NCI-H226 (cell line): ENCODE measurements at regions not wholly inside any gene's neighbourhood (a gene's known extent, or its start where the extent isn't known, plus 50 kb on each side); places are given as distances from the start of the nearest gene placed in this dataset.

Experiments
- DNase-seq: peaks from one replicate; pipeline ENCODE4 v3.0.0-alpha.2; 2015

- peak; percentile 70 for DNase-seq
These were observed 114.9 kb upstream of the FAM9B start for GRCh38 chrX:9148615-9149399.

GRCh38 chrX:9149501-9150245 lies 115.7 kb upstream of the FAM9B start:
- DNase-seq = no peak

GRCh38 chrX:9151772-9152307 lies 117.9 kb upstream of the FAM9B start:
- DNase-seq = no peak

- peak; percentile 14 for DNase-seq
These were observed 119.4 kb upstream of the FAM9B start for GRCh38 chrX:9153300-9153699.

GRCh38 chrX:9158611-9159010 lies 124.7 kb upstream of the FAM9B start:
- DNase-seq = no peak

GRCh38 chrX:9160698-9161329 lies 126.9 kb upstream of the FAM9B start:
- no peak for DNase-seq

- no peak for DNase-seq
These were observed 128.8 kb upstream of the FAM9B start for GRCh38 chrX:9162698-9163097.

DNA sequence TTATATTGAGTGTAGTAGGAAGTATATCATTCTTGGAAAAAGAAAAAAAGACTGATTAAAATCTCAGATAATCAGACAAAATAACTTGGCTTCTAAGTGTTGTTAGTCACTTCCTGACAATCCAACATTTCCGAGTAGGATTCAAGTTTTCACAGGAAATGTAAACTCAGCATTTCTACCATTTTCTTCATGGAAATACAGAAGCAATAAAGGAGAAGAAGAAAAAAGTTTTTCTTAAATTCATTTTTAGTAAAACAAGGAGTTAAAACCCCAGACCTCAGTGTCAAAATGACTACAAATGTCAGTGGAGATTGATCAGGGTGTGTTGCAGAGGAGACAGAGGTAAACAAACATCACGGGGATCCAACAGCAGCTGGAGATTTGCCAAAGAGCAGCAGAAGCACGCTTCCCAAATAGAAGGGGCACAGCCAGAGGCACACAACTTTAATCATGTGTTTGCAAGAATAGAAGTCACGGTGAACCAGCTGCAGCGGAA lies 129.3 kb upstream of the FAM9B start:
- no peak for DNase-seq

DNA sequence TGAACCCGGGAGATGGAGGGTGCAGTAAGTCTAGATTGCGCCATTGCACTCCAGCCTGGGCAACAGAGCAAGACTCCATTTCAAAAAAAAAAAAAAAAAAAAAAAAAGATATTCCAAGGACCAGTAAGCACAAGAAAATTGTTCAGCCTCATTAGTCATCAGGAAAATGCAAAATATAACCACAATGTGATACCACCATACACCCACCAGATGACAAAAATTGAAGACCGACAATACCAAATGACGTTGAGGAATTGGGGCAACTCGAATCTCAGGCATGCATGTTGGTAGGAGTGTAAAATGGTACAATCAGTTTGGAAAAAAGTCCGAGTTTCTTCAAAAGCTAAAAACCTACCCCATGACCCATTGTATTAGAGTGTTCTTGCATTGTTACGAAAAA lies 130.2 kb upstream of the FAM9B start:
- DNase-seq = no peak

DNA sequence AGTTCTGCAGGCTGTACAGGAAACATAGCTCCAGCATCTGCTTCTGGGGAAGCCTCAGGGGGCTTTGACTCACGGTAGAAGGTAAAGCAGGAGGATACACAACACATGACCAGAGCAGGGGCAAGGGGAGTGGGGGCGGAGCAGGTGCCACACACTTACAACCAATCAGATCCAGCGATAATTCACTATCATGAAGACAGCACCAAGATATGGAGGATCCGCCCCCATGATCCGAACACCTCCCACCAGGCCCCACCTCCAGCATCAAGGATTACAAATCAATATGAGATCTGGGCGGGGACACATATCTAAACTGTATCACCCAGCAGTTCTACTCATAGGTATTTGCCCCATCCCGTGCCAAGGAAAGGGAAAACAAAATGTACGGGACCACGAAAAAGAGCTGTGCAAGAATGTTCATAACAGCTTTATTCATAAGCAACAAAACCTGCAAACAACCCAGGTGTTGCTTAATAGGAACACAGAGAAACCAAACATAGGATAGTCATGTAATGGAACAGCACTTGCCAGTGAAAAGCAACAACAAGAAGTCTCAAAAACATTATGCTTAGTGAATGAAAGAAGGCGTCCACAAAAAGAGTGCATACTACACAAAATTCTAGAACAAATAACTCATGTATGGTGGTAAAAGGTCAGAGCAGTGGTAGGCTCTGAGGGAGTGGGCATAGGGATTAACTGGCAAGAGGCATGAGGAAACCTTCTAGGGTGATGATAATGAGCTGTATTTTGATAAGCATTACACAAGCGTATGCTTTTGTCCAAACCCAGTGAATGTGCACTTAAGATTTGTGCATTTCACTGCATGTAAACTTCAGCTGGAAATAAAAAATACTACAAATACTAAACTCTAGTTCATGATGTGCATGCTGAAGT lies 130.9 kb upstream of the FAM9B start:
- peak; percentile 71 for DNase-seq

GRCh38 chrX:9166584-9166944 lies 132.6 kb upstream of the FAM9B start:
- no peak for DNase-seq

DNA sequence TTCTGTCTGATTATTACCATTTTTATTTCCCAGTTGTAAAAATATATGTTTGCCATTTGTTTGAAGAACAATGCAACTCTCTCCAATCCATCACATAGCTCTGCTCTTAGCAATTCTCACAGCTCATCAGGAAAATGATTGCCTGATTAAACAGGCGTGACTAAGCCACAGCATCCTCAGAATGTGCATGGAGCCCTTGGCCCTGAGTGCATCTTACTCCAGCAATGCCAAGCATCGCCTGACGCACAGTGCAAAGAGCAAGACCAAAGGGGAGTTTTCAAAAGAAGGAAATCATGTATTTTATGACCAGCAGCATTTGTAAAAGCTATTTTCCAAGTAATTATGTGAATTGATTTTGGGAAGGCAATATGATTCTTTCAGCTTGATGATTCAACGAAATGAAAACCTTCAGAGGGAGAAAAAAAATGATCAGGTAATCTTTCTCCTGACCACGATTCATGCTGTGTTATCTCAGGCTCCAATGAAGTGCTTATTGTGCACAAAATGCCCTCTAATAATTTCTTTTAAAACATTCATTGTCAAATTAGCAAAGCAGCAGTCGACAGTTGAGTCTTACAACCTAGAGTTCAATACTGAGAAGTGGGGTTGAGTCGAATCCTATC lies 138.0 kb upstream of the FAM9B start:
- DNase-seq = peak; percentile 64

- DNase-seq = no peak
These were observed 138.5 kb upstream of the FAM9B start for GRCh38 chrX:9172464-9172850.

DNA sequence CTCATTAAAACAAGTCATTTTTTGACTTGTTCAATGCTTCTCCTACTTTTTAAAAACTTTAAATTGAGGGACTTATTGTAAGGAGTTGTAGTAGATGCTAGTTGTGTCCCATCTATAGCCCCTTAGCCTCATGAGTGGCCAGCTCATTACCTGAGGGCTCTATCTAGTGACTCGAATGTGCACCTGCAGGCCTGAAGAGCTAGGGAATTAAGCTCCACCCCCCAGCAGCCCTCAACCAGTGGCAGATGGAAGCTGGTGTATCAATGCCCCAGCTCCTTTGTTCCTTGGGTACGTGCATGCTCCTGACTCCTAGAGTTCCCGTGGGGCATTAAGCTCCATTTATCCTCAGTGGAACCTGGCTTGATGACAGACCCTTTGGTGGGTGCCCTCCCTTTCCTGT lies 146.7 kb upstream of the FAM9B start:
- no peak for DNase-seq

DNA sequence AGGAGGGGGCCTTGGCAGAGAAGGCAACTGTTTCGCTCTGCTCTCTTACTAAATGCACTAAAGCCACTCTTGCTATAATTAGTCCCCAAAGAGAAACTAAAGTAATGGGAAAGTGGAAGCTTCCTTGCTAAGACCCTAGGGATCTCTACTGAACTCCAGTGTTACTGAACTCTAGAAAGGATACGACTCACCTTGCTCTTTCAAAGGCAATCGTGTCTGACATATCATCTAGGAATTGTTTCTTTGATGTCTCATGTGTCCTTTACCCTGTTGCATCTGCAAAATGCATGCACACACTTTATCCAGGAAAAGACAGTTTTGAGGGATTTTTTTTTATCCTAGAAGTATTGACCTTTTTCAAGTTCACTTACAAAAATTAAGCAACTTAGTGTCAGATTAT lies 148.1 kb upstream of the FAM9B start:
- no peak for DNase-seq

DNA sequence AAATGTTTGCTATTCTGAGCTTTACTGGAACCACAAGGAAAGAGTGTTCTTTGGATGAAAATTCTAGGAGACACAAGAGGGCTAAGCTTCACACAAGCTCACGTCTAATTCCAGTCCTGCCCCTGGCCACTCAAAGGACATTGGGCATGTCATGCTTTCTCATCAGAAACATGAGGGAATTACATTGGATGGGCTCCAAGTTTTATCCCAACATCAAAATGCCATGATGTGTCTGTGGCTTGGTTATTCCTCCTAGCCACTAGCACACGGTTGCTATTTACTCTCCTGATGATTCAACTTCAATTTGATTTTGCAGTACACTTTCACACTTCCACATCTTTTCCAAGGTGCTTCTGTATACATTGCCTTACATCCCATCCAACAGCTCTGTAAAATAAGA lies 149.6 kb upstream of the FAM9B start:
- DNase-seq = no peak

DNA sequence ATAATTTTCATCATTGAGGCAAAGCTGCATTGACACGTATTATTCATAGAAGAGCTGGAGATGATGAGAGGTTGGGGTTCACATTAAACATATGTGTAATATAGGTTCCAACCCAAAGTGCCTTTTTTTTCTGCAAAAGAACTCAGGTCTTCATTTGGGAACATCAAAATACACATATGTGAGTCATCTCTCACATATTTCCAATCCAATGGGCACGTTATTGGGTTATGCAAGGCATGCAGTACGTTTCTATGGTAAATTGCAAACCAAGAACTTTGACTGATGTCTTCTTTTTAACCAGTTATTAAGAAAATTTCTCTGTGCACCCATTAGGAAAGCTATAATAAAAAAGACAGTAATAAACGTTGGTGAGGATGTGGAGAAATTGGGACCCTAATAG lies 150.3 kb upstream of the FAM9B start:
- no peak for DNase-seq

DNA sequence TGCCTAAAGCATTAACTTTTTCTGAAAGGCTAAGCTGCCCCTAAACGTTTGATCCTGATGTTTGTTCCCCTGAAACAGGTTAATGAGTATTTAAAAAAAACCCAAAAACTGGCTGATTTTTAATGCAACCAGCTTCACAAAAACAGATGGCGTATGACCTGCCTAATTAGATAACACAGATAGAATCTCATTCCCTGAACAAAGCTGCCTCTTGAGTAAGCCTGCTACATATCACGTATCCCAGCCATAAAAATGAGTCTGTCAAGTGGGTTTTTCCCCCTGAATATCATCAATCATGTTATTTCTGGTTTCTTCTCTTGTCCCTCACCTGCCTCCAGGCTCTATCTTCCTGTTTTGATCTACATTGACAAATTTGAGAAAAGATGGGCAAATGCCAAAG lies 154.2 kb upstream of the FAM9B start:
- no peak for DNase-seq

DNA sequence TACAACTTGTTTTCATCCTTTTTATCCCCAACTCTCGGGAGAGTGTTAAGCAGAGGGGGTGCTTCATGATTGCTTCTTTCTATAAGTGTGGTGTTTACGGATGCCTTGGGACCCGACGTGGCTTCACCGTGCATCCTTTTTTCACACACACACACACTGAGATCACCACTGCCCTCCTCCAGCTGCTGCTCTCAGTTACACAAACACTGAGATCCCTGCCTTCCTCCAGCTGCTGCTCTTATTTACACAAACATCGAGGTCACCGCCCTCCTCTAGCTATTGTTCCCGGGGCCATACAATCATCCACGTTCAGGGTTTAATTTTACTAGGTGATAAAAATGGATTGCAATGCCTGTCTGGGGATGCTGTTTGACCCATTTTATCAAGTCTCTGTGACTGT lies 155.4 kb upstream of the FAM9B start:
- DNase-seq = no peak

DNA sequence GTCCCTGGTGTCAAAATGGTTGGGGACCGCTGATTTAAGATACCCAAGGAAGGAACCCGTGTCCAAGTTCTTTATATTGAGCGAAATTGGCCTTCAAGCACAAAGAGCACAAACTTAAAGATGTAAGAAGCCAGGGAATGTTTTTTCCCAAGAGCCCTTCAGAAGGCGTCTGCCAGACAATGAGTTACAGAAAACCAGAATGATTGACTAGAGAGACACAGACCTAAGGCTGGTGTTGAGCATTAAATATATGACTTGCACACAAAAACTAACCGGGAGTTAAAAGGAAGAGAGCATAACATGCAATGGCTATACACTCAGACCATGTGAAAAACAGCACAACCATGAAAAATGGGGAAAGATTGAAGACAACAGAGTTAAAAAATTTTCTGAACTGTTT lies 157.5 kb upstream of the FAM9B start:
- no peak for DNase-seq

- DNase-seq = no peak
These were observed 161.4 kb upstream of the FAM9B start for GRCh38 chrX:9195199-9195880.
